Liver (tissue), 2 donors: ENCODE measurements at regions not wholly inside any gene's neighbourhood (a gene's known extent, or its start where the extent isn't known, plus 50 kb on each side); places are given as distances from the start of the nearest gene placed in this dataset.
"Not testable (repeated sequence)": the region's sequence is repeated elsewhere in the genome, so short reads cannot be mapped to it uniquely, and the experiment has no call there.

Experiments
- CTCF ChIP-seq: fragments of 150-350 bp; IDR thresholded peaks from 2 replicates; pipeline ENCODE4 v1.5.1; 2017; ENCODE audit warnings: improper control_type of control experiment, low read depth, low read length; ENCODE audit not compliant: missing input control
- YY1 ChIP-seq: IDR thresholded peaks from 2 replicates; pipeline ENCODE4 v1.6.1; 2016; ENCODE audit warnings: antibody characterized with exemption, mild to moderate bottlenecking
- ZBTB33 ChIP-seq: IDR thresholded peaks from 2 replicates; pipeline ENCODE4 v1.6.1; 2016; ENCODE audit warnings: antibody characterized with exemption
- donor health status: healthy.

GRCh38 chrY:18711785-18712184 is 61.8 kb downstream of the HSFY2 start:
- not testable (repeated sequence) for TF ChIP-seq ZBTB33, CTCF, YY1
